Karpas-422 (cell line): ENCODE measurements at regions not wholly inside any gene's neighbourhood (a gene's known extent, or its start where the extent isn't known, plus 50 kb on each side); places are given as distances from the start of the nearest gene placed in this dataset.

ENCODE experiments used
- DNase-seq: peaks from one replicate; pipeline ENCODE4 v3.0.0-alpha.2; 2015
- H2AFZ ChIP-seq: fragments of 200-600 bp; sonication (generic); 2 replicates; pipeline ENCODE4 v1.6.1; 2014; ENCODE audit warnings: antibody characterized with exemption, low read length, mixed read lengths
- H3K27ac ChIP-seq: fragments of 200-600 bp; sonication (generic); 2 replicates; pipeline ENCODE4 v1.5.1; 2014; ENCODE audit warnings: mild to moderate bottlenecking, low read length, moderate library complexity
- H3K27me3 ChIP-seq: fragments of 200-600 bp; sonication (generic); 2 replicates; pipeline ENCODE4 v1.6.1; 2014; ENCODE audit warnings: low read length, mixed read lengths
- H3K36me3 ChIP-seq: fragments of 200-600 bp; sonication (generic); 2 replicates; pipeline ENCODE4 v1.6.1; 2014; ENCODE audit warnings: low read length, mixed read lengths; ENCODE audit not compliant: insufficient read depth
- H3K4me1 ChIP-seq: fragments of 200-600 bp; sonication (generic); 2 replicates; pipeline ENCODE4 v1.6.1; 2014; ENCODE audit warnings: mild to moderate bottlenecking, low read length, mixed read lengths
- H3K4me2 ChIP-seq: fragments of 200-600 bp; sonication (generic); 2 replicates; pipeline ENCODE4 v1.6.1; 2014; ENCODE audit warnings: low read length, low read depth, mild to moderate bottlenecking; ENCODE audit not compliant: poor library complexity, severe bottlenecking
- H3K4me3 ChIP-seq: fragments of 200-600 bp; sonication (generic); 2 replicates; pipeline ENCODE4 v1.5.1; 2014; ENCODE audit warnings: mild to moderate bottlenecking, antibody characterized with exemption, low read length, mixed read lengths
- H3K79me2 ChIP-seq: fragments of 200-600 bp; sonication (generic); 2 replicates; pipeline ENCODE4 v1.6.1; 2014; ENCODE audit warnings: mild to moderate bottlenecking, low read length, mixed read lengths
- H3K9ac ChIP-seq: fragments of 200-600 bp; sonication (generic); 2 replicates; pipeline ENCODE4 v1.6.0; 2014; ENCODE audit warnings: low read length
- H3K9me2 ChIP-seq: fragments of 200-600 bp; sonication (generic), shearing (Covaris generic); replicated peaks from 2 replicates; pipeline ENCODE4 v1.6.0; 2014; ENCODE audit warnings: mild to moderate bottlenecking, low read length, moderate library complexity; ENCODE audit not compliant: insufficient read depth
- H3K9me3 ChIP-seq: fragments of 300-700, 200-600 bp; sonication (generic); 2 replicates; pipeline ENCODE4 v1.6.1; 2014; ENCODE audit warnings: low read length, mixed read lengths
- H4K20me1 ChIP-seq: fragments of 200-600 bp; sonication (generic); 2 replicates; pipeline ENCODE4 v1.6.1; 2014; ENCODE audit warnings: mild to moderate bottlenecking, antibody characterized with exemption, low read length, low read depth; ENCODE audit not compliant: insufficient read depth

DNA sequence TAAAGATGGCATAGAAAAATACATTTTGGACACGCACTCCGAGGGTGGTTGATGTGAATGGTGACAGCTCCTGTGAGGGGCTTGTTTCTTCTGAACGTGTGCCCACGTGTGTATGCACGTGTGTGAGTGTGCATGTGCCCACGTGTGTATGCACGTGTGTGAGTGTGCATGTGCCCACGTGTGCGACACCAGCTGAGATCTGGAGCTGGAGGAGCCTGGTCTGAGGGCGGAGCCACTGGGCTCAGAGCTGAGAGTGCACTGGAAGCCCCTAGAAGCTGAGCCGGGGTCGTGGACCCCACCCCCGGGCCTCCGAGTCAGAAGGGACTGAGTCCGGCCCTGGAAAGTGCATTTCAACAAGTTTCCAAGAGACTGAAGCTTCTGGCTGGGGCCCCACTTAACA, 282.5 kb upstream of the IRX4 start:
- no peaks in the 10 kb centered on the region for H3K36me3 ChIP-seq
- H3K9ac ChIP-seq, result no peak overlapping the region
- no peak overlapping the region for H3K27ac ChIP-seq
- H3K9me2 ChIP-seq, result no peaks in the 10 kb centered on the region
- H3K4me2 ChIP-seq, result no peak overlapping the region
- no peaks in the 10 kb centered on the region for H3K79me2 ChIP-seq
- no peaks in the 10 kb centered on the region for H3K9me3 ChIP-seq
- H3K27me3 ChIP-seq, result no peaks in the 10 kb centered on the region
- no peak for DNase-seq
- H3K4me1 ChIP-seq, result no peaks in the 10 kb centered on the region
- no peak overlapping the region for H2AFZ ChIP-seq
- H4K20me1 ChIP-seq, result no peaks in the 10 kb centered on the region
- no peak overlapping the region for H3K4me3 ChIP-seq

DNA sequence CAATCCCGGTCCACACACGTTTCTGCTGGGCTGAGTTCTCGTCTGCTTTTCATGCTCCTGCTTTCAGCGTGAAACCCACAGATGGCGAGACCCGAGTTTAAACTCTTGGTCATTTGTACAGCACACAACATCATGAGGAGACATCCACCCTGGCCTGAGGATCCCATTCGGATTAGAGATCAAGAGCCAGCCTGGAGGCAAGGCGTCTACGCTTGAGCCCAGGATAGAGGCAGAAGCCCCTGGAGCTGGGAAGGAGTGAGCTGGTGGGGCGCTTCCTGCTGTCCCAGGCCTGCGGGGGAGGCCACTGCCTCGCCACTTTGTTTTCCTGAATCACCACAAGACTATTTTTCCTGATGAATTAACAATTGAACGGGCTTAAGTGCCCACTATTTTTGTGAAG, 281.9 kb upstream of the IRX4 start:
- H3K4me3 ChIP-seq, result no peak overlapping the region
- no peak overlapping the region for H2AFZ ChIP-seq
- no peaks in the 10 kb centered on the region for H3K79me2 ChIP-seq
- no peak for DNase-seq
- no peaks in the 10 kb centered on the region for H3K27me3 ChIP-seq
- no peaks in the 10 kb centered on the region for H3K9me2 ChIP-seq
- H3K27ac ChIP-seq, result no peak overlapping the region
- no peak overlapping the region for H3K9ac ChIP-seq
- no peaks in the 10 kb centered on the region for H3K4me1 ChIP-seq
- H3K9me3 ChIP-seq, result no peaks in the 10 kb centered on the region
- no peaks in the 10 kb centered on the region for H4K20me1 ChIP-seq
- H3K36me3 ChIP-seq, result no peaks in the 10 kb centered on the region
- no peak overlapping the region for H3K4me2 ChIP-seq

DNA sequence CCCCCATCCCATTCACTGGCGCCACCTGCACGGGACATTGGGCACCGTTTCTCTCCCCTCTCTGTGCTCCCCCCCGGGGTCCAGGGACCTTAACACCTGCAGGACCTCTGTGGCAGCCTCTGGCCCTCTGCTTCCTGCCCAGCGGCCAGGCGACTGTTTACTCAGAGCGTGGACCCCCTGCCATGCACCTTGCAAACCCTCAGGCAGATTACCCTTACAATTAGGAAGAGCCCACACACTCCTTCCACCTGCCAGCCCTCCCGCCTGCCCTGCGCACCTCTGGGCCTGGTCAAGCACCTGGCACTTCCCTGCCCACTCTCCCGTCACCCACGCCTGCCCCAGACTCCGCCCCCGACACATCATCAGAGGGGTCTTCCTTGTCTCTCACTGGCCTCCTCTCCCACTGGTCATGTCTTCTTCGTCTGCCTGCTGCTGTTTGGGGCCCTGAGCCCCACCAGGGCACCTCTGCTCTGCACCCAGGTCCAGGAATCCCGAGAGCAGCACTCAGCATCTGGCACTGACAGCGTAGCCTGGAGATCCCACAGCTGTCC, 281.3 kb upstream of the IRX4 start:
- Histone ChIP-seq H4K20me1 (no peaks in the 10 kb centered on the region), H3K9ac (no peak overlapping the region), H3K4me1 (no peaks in the 10 kb centered on the region)

DNA sequence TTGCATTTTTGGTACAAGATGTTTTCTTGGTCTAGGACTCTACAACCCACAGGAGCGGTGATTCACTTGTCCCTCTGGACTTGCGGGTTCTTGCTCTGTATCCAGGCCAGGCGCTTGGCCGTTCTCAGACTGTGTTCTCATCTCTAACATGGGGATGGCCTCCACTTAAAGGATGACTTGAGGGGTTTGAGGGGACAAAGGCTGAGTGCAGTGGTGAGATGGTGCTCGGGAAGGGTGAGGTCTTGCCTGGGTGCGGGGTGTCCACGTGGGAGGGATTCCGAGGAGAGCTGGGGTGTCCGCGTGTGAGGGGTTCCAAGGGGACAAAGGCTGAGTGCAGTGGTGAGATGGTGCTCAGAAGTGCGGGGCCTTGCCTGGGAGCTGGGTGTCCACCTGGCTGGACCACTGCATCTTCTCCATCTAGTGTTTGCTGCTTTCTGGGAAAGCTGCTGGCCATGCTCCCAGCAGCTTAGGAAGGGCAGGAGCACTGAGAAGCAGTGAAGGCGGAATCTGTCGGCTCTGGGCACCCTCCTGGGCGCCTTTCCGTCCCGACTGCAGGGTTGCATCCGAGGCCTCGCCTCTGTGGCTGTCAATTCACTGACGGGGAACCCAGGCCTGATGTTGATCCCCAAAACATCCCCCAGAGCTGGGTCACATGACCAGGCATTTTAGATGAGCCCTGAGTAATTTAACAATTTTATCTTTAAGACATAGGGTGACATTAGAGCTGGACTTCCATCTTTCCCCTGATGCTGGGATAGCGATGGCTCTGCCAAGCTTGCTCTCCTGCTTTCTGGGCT, 280.5 kb upstream of the IRX4 start:
- Histone ChIP-seq H2AFZ (no peak overlapping the region), H3K27ac (no peak overlapping the region), H3K36me3 (no peaks in the 10 kb centered on the region), H4K20me1 (no peaks in the 10 kb centered on the region), H3K4me3 (no peak overlapping the region), H3K9me3 (no peaks in the 10 kb centered on the region), H3K79me2 (no peaks in the 10 kb centered on the region), H3K4me1 (no peaks in the 10 kb centered on the region), H3K27me3 (no peaks in the 10 kb centered on the region), H3K9me2 (no peaks in the 10 kb centered on the region), H3K4me2 (no peak overlapping the region), H3K9ac (no peak overlapping the region)
- DNase-seq, result no peak

More for the DNA sequence above, 281.3 kb upstream of the IRX4 start:
- Histone ChIP-seq H3K4me3 (no peak overlapping the region), H3K9me2 (no peaks in the 10 kb centered on the region), H3K9me3 (no peaks in the 10 kb centered on the region), H3K36me3 (no peaks in the 10 kb centered on the region), H3K4me2 (no peak overlapping the region), H3K27ac (no peak overlapping the region), H3K27me3 (no peaks in the 10 kb centered on the region), H2AFZ (no peak overlapping the region), H3K79me2 (no peaks in the 10 kb centered on the region)
- no peak for DNase-seq

DNA sequence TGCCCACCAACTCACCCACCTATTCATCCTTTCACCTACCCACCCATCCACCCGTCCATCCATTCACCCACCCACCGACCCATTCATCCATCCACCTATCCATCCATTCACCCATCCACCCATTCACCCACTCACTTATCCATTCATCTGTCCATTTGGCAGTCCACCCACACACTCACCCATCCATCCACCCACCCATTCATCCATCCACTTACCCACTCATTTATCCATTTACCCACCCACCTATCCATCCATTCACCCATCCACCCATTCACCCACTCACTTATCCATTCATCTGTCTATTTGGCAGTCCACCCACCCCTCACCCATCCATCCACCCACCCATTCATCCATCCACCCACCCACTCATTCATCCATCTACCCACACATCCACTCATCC, 278.1 kb upstream of the IRX4 start:
- H3K79me2 ChIP-seq, result no peaks in the 10 kb centered on the region
- no peaks in the 10 kb centered on the region for H3K9me2 ChIP-seq
- no peak overlapping the region for H3K9ac ChIP-seq
- no peaks in the 10 kb centered on the region for H3K36me3 ChIP-seq
- no peak overlapping the region for H3K4me3 ChIP-seq
- DNase-seq, result no peak
- H3K27ac ChIP-seq, result no peak overlapping the region
- no peaks in the 10 kb centered on the region for H3K9me3 ChIP-seq
- no peaks in the 10 kb centered on the region for H4K20me1 ChIP-seq
- no peak overlapping the region for H2AFZ ChIP-seq
- no peaks in the 10 kb centered on the region for H3K27me3 ChIP-seq
- no peaks in the 10 kb centered on the region for H3K4me1 ChIP-seq
- no peak overlapping the region for H3K4me2 ChIP-seq

DNA sequence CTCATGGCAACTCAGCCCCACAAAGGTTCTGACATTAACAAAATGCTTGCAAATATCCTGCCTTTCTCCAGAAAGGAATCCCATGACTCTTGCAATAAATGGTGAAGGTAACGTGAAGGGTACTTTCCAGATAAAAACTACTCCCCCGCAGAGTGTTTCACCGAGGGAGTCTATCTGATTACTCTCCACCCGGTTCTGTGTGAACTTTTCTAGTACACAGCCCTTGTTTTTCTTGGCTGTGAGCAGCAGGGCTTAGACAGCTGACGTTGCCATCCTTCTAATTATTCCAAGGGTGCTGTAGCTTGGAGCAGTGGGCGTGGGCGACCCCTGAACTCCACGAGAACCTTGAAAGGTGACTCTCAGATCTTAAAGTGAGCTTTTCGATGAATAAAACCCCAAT, 276.0 kb upstream of the IRX4 start:
- no peaks in the 10 kb centered on the region for H3K4me1 ChIP-seq
- no peaks in the 10 kb centered on the region for H3K9me2 ChIP-seq
- H3K4me3 ChIP-seq, result no peak overlapping the region
- no peaks in the 10 kb centered on the region for H3K79me2 ChIP-seq
- H3K27ac ChIP-seq, result no peak overlapping the region
- no peaks in the 10 kb centered on the region for H3K9me3 ChIP-seq
- no peak for DNase-seq
- no peak overlapping the region for H2AFZ ChIP-seq
- H3K9ac ChIP-seq, result no peak overlapping the region
- H3K4me2 ChIP-seq, result no peak overlapping the region
- no peaks in the 10 kb centered on the region for H3K27me3 ChIP-seq
- no peaks in the 10 kb centered on the region for H4K20me1 ChIP-seq
- H3K36me3 ChIP-seq, result no peaks in the 10 kb centered on the region

DNA sequence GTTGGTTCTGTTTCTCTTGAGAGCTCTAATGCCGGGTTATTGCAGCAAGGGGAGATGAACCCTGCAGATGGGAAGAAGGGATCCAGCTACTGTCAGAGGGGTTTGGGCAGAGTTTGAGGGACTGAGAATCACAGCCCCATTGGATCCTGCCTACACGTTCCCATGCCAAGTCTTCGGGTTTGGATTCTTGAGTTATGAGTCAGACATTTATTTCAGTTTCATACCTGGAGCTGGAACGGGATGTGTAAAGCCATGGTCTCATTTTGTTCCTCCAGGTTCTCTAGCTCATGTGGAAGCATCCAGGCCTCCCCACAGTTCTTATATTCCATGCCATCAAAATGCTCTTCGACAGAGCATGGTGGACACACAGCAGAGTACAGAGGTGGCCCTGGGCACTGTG, 275.4 kb upstream of the IRX4 start:
- Histone ChIP-seq H4K20me1 (no peaks in the 10 kb centered on the region), H3K27ac (no peak overlapping the region), H3K4me2 (no peak overlapping the region), H3K9me2 (no peaks in the 10 kb centered on the region), H3K79me2 (no peaks in the 10 kb centered on the region), H3K9ac (no peak overlapping the region), H3K36me3 (no peaks in the 10 kb centered on the region), H2AFZ (no peak overlapping the region), H3K9me3 (no peaks in the 10 kb centered on the region), H3K4me1 (no peaks in the 10 kb centered on the region), H3K4me3 (no peak overlapping the region), H3K27me3 (no peaks in the 10 kb centered on the region)
- no peak for DNase-seq

DNA sequence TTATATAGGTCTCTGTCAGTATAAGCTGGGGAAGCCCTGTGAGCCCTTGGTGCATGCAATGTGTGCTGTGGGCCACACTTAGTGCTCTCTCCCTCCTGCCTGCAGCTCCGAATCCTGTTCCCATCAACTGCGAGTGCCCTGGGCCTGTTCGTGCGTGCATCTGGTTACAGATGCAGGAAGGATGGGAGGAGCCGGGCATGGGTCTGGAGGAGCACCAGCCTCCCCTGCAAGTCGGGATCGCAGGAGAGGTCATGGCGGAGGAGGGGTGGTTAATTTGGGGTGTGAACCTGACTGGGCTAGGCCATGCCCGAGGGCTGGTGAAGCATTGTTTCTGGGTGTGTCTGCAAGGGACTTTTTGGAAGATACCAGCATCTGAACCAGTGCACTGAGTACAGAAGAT, 274.6 kb upstream of the IRX4 start:
- Histone ChIP-seq H3K4me3 (no peak overlapping the region), H3K9me2 (no peaks in the 10 kb centered on the region), H3K36me3 (no peaks in the 10 kb centered on the region)

More for the DNA sequence above, 274.6 kb upstream of the IRX4 start:
- Histone ChIP-seq H3K79me2 (no peaks in the 10 kb centered on the region), H3K4me1 (no peaks in the 10 kb centered on the region), H3K27me3 (no peaks in the 10 kb centered on the region), H2AFZ (no peak overlapping the region), H3K27ac (no peak overlapping the region), H3K4me2 (no peak overlapping the region), H3K9ac (no peak overlapping the region), H4K20me1 (no peaks in the 10 kb centered on the region), H3K9me3 (no peaks in the 10 kb centered on the region)
- DNase-seq, result no peak
